HEK293T (cell line): ENCODE measurements at regions not wholly inside any gene's neighbourhood (a gene's known extent, or its start where the extent isn't known, plus 50 kb on each side); places are given as distances from the start of the nearest gene placed in this dataset.

Experiments
- ARNT ChIP-seq: fragments of 450-650 bp; IDR thresholded peaks from 2 replicates; pipeline ENCODE4 v1.6.1; 2017; ENCODE audit warnings: mild to moderate bottlenecking
- BHLHE40 ChIP-seq: fragments of 450-650 bp; IDR thresholded peaks from 2 replicates; pipeline ENCODE4 v1.6.1; 2016; ENCODE audit warnings: mild to moderate bottlenecking, moderate library complexity, borderline replicate concordance
- ELF4 ChIP-seq: fragments of 450-650 bp; IDR thresholded peaks from 2 replicates; pipeline ENCODE4 v1.6.1; 2017; ENCODE audit warnings: antibody characterized with exemption
- FOXK2 ChIP-seq: fragments of 450-650 bp; IDR thresholded peaks from 2 replicates; pipeline ENCODE4 v1.6.1; 2016; ENCODE audit warnings: mild to moderate bottlenecking
- FOXM1 ChIP-seq: fragments of 450-650 bp; IDR thresholded peaks from 2 replicates; pipeline ENCODE4 v1.6.1; 2017; ENCODE audit warnings: mild to moderate bottlenecking, borderline replicate concordance
- HDGF ChIP-seq: fragments of 450-650 bp; IDR thresholded peaks from 2 replicates; pipeline ENCODE4 v1.6.1; 2017; ENCODE audit warnings: antibody characterized with exemption, borderline replicate concordance
- SP1 ChIP-seq: fragments of 450-650 bp; IDR thresholded peaks from 2 replicates; pipeline ENCODE4 v1.6.1; 2017
- TARDBP ChIP-seq: fragments of 450-650 bp; IDR thresholded peaks from 2 replicates; pipeline ENCODE4 v1.6.1; 2016
- TF ChIP-seq, protein P1 (sequence below): fragments of 450-650 bp; IDR thresholded peaks from 2 replicates; pipeline ENCODE4 v1.6.1; 2016

DNA sequence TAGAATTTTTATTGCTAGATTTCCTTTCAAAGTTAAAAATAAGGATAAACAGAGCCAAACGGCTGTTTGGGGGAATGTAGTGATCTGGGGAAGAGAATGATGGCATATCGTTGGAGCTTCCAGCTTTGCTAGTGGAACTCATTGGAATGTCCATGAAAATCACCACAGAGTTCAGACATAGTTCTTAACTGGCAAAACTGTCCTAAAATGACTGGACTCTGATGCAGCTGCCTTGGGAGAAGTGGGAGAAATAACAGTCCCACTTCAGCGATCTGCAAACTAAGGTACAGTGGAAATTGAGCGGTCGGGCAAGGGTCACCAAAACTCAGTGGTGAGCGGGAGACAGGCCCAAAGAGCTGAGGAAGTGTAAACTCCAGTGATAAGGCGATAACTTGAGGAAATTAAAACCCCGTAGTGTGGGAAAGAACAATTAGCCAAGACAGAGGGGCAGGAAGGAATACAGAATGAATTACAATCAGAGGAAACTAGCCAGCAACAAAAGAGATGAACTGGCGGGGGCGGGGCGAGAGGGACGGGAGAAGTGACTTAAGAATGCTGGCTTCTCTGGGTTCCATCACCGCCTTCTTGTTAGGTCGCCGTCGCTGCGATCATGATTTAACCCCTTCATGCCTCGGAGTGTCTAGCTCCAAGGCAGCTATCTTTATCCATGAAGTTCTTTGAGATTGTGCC lies 89.8 kb upstream of the ARHGAP29 start:
- TF ChIP-seq SP1 (no peak), TARDBP (no peak), ELF4 (no peak), BHLHE40 (no peak), FOXM1 (no peak), FOXK2 (no peak), HDGF (no peak), ARNT (no peak)
- TF ChIP-seq, protein P1, sequence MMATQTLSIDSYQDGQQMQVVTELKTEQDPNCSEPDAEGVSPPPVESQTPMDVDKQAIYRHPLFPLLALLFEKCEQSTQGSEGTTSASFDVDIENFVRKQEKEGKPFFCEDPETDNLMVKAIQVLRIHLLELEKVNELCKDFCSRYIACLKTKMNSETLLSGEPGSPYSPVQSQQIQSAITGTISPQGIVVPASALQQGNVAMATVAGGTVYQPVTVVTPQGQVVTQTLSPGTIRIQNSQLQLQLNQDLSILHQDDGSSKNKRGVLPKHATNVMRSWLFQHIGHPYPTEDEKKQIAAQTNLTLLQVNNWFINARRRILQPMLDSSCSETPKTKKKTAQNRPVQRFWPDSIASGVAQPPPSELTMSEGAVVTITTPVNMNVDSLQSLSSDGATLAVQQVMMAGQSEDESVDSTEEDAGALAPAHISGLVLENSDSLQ, result no peak
